T1000 (cell line): ENCODE measurements at regions not wholly inside any gene's neighbourhood (a gene's known extent, or its start where the extent isn't known, plus 50 kb on each side); places are given as distances from the start of the nearest gene placed in this dataset.
A peak's percentile ranks its signal among the peaks of the same experiment; 100 is the strongest.
"Not testable (repeated sequence)": the region's sequence is repeated elsewhere in the genome, so short reads cannot be mapped to it uniquely, and the experiment has no call there.

ENCODE experiments used
- DNase-seq: peaks from one replicate; lab custom pipeline; 2025; ENCODE audit warnings: mixed read lengths; lab: John Stamatoyannopoulos, UW

GRCh38 chr5:57676222-57677098 lies 193.8 kb upstream of the ACTBL2 start:
- DNase-seq, result no peak

- no peak for DNase-seq
These were observed 192.6 kb upstream of the ACTBL2 start for GRCh38 chr5:57675236-57675635.

- DNase-seq, result no peak
These were observed 188.8 kb upstream of the ACTBL2 start for GRCh38 chr5:57671371-57671770.

- no peak for DNase-seq
These were observed 184.0 kb upstream of the ACTBL2 start for GRCh38 chr5:57666582-57666981.

GRCh38 chr5:57665146-57665936 lies 182.7 kb upstream of the ACTBL2 start:
- no peak for DNase-seq

GRCh38 chr5:57664700-57665099 lies 182.1 kb upstream of the ACTBL2 start:
- DNase-seq, result no peak

- DNase-seq, result no peak
These were observed 180.9 kb upstream of the ACTBL2 start for GRCh38 chr5:57663466-57663865.

- no peak for DNase-seq
These were observed 180.4 kb upstream of the ACTBL2 start for GRCh38 chr5:57662991-57663390.

GRCh38 chr5:57659886-57660285 lies 177.3 kb upstream of the ACTBL2 start:
- DNase-seq, result no peak

- no peak for DNase-seq
These were observed 175.4 kb upstream of the ACTBL2 start for GRCh38 chr5:57658018-57658417.

- DNase-seq, result no peak
These were observed 172.6 kb upstream of the ACTBL2 start for GRCh38 chr5:57655228-57655627.

GRCh38 chr5:57653636-57654290 lies 171.2 kb upstream of the ACTBL2 start:
- no peak for DNase-seq

GRCh38 chr5:57651127-57651526 lies 168.5 kb upstream of the ACTBL2 start:
- no peak for DNase-seq

GRCh38 chr5:57650360-57651069 lies 167.9 kb upstream of the ACTBL2 start:
- peak; percentile 7 for DNase-seq

GRCh38 chr5:57642698-57643097 lies 160.1 kb upstream of the ACTBL2 start:
- no peak for DNase-seq

GRCh38 chr5:57642066-57642465 lies 159.5 kb upstream of the ACTBL2 start:
- DNase-seq, result no peak

- DNase-seq, result no peak
These were observed 152.7 kb upstream of the ACTBL2 start for GRCh38 chr5:57635146-57635777.

GRCh38 chr5:57632937-57633336 lies 150.3 kb upstream of the ACTBL2 start:
- no peak for DNase-seq

GRCh38 chr5:57631139-57631538 lies 148.5 kb upstream of the ACTBL2 start:
- not testable (repeated sequence) for DNase-seq

- DNase-seq, result no peak
These were observed 145.1 kb upstream of the ACTBL2 start for GRCh38 chr5:57627661-57628060.

GRCh38 chr5:57626703-57627102 lies 144.1 kb upstream of the ACTBL2 start:
- DNase-seq, result no peak
